Vagina (tissue), 2 donors: ENCODE measurements at regions not wholly inside any gene's neighbourhood (a gene's known extent, or its start where the extent isn't known, plus 50 kb on each side); places are given as distances from the start of the nearest gene placed in this dataset.

Experiments used
- POLR2A ChIP-seq, 2 donors: fragments of 450-650 bp; IDR thresholded peaks; one replicate each; pipeline ENCODE4 v1.6.1; 2017; ENCODE audit warnings: antibody characterized with exemption in 2 of 2, mild to moderate bottlenecking in 2 of 2, moderate library complexity in 2 of 2
- POLR2AphosphoS5 ChIP-seq, 2 donors: sonication (generic); formaldehyde crosslinking; IDR thresholded peaks; one replicate each; pipeline ENCODE4 v1.9.0; 2017; ENCODE audit warnings: antibody characterized with exemption in 2 of 2, mild to moderate bottlenecking in 2 of 2, low read depth in 1 of 2; ENCODE audit not compliant: insufficient read depth in 1 of 2
- TF ChIP-seq, protein P1 (sequence below), 3 experiments: fragments of 450-650 bp in 2 of 3; fragments of 200-600 bp in 1 of 3; sonication (generic) in 1 of 3; IDR thresholded peaks; one replicate each; pipeline ENCODE4 v1.5.1; 2017 to 2019; ENCODE audit warnings: antibody characterized with exemption in 3 of 3, mild to moderate bottlenecking in 2 of 3, moderate library complexity in 2 of 3

DNA sequence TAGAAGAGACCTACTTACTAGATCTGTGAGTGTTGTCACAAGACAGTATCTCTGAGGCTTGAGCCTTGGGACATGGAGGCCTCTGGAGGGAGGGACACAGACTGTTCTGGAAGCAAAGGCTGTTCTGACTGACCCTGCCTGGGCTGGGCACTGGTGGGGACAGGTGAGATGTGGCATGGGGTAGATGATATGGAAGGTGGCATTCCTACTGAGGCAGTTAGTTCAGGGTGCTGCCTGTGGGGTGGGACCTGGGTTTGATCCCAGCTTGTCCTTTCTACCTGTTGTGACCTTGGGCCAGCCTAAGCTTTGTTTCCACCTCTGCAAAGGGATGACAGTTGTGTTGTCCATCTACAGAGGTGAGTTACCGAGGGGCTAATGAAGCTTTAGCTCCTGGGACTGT lies 140.2 kb downstream of the C9orf50 start:
- TF ChIP-seq, protein P1, sequence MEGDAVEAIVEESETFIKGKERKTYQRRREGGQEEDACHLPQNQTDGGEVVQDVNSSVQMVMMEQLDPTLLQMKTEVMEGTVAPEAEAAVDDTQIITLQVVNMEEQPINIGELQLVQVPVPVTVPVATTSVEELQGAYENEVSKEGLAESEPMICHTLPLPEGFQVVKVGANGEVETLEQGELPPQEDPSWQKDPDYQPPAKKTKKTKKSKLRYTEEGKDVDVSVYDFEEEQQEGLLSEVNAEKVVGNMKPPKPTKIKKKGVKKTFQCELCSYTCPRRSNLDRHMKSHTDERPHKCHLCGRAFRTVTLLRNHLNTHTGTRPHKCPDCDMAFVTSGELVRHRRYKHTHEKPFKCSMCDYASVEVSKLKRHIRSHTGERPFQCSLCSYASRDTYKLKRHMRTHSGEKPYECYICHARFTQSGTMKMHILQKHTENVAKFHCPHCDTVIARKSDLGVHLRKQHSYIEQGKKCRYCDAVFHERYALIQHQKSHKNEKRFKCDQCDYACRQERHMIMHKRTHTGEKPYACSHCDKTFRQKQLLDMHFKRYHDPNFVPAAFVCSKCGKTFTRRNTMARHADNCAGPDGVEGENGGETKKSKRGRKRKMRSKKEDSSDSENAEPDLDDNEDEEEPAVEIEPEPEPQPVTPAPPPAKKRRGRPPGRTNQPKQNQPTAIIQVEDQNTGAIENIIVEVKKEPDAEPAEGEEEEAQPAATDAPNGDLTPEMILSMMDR (IDR thresholded peaks at IDR 0.05), result no peak
- no peak for TF ChIP-seq POLR2A (IDR thresholded peaks at IDR 0.05)
- TF ChIP-seq POLR2AphosphoS5 (IDR thresholded peaks at IDR 0.05; ENCODE audit: insufficient read depth in 1 of 2, low read depth in 1 of 2), result peak in 1 of 2 donors; percentile 8
